Eye (tissue), 1 donor: ENCODE measurements at regions not wholly inside any gene's neighbourhood (a gene's known extent, or its start where the extent isn't known, plus 50 kb on each side); places are given as distances from the start of the nearest gene placed in this dataset.
"Not testable (repeated sequence)": the region's sequence is repeated elsewhere in the genome, so short reads cannot be mapped to it uniquely, and the experiment has no call there.

Experiments
- DNase-seq: peaks from one replicate; pipeline ENCODE4 v3.0.0-alpha.2; 2015

DNA sequence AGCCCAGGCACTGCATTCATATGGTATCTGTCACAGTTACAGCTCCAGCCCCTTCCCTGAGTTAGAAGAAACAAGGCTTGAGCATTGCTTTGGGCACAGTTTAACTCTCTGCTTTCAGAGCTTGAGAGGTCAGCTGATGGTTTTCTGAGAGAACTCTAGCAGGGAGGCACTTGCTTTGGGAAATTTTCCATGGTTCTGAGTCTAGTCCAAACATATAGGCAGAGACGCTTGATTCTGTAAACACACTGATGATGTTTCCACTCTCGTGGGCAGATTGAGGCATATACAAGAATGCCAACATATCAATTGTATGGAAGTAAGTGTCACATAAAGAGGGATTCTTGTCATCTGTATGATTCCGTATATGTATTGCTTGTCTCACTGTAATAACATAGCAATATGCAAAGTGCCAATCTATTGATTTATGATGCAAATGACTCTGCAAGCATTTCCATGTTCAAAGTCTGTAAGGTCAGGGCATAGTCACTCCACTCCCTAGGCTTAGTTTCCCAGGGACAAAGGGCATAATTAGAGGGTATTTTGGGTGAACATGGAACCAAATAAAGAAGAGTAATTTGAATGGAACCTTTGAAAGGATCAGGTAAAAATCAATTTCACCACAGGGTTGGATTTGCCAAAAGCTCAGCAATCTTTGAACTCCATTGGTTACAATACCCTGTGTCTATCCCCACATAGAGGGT lies 239.0 kb downstream of the INHBA start:
- no peak for DNase-seq

DNA sequence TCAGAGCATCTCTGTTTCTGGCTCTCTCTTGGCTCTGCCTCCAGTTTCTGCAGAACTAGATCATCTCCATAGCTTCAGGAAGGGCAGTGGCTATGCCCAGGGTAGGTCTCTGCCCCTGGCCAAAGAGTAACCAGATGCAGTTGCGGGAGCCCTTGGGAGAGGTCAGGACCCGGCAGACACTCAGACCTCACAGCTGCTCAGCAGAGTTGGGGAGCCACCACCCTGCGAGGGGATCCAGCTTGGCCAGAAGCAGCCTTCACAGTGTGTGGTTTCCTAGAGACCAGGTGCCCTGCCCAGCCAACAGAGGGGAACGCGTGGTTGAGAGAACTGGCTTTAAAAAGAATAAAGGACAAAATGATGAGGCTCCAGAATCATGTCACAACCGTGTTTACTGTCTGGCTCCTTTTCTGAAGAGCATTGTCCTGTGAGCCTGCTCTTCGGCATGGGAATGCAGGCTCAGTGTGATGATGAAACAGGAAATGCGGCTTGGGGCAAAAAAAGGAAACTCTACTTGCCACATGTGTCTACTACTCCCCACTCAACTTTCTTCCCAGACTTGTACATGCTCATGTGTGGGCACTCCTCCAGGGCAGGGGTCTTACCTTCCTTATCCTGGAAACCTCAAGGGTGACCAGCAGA lies 243.1 kb downstream of the INHBA start:
- no peak for DNase-seq

GRCh38 chr7:41459183-41459582 lies 243.7 kb downstream of the INHBA start:
- DNase-seq, result no peak

GRCh38 chr7:41457832-41458437 lies 245.0 kb downstream of the INHBA start:
- no peak for DNase-seq

- no peak for DNase-seq
Measured at GRCh38 chr7:41451826-41452225, 251.1 kb downstream of the INHBA start.

DNA sequence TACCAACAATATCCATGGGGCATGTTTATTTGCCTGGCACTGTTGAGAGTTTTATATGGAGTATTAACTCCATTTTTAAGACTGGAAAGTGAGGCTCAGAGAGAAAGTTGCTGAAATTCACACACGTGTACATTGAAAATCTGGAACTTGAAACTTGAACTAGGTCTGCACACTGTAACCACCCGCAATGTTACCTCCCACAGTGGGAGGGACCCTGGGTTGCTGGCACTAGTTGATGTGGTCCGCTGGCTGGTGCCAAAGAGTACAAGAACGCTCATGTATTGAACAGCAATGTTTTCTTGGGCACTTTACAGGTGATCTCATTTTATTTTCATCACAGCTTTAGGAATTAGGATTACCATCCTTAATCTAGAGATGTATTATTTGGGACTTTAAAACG lies 253.2 kb downstream of the INHBA start:
- no peak for DNase-seq

GRCh38 chr7:41449286-41449685 lies 253.6 kb downstream of the INHBA start:
- DNase-seq, result no peak

- no peak for DNase-seq
Measured at GRCh38 chr7:41448104-41448503, 254.8 kb downstream of the INHBA start.

DNA sequence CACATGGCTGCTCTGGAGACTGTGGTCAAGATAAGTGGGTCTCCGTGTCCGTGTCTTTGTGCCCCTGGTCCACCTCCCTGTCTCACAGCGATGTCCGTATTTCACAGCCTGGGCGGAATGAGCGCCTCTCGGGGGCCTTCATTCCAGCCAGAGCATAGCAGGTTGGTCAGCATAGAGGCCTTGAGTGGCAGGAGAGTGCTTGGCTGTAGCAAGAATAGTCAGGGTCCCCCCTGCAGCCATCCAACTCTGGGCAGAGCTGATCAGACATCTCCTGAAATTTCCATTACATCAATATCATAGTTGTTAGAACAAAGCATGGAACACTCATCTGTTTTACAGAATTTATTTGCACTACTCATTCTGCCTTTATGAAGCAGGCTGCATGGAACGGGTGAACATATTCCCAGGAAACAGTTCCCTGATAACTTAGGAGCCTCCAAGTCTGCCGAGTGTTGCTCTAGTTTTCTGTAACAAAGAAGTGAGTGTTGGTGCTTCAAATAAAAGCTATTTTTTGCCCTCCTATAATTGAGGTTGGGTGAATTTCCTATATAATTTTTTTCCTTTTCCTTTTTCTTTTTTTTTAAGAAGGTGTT lies 255.3 kb downstream of the INHBA start:
- no peak for DNase-seq

DNA sequence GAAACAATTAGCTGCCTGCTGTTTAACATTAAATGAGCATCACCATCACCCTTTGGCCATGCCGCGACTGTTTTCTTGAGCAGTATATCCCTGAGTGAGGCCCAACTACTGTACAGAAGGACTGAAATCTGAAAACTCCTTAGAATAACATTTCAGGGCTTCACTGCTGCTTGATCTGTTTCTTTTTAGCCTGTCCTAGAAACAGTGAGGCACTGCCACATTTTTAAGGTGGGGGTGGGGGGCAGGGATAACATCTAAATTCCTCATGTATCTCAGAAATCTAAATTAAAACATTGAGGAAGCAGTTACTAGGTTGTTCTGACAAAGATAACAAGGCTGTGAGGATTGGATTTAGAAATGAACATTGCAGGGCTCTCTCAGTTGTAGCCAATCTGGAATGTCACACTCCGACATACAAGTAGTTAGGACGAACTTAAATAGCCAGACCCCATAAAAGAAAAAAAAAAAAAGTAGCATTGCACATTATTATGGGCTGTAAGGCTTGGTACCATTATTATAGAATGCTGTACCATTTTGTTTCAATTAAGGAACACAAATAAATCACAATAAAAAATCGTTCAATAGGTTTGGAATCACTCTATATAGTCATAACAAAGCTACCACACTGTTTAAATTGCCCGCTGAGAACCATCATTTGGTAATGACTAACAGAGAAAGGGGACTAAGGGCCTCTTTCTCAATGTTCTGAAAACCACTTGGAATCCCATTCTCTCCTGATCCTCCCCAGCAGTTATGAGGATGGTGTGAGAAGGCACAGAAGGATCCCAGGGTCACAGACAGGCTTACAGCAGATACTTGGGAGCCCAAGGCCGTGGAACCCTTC lies 256.1 kb downstream of the INHBA start:
- DNase-seq, result peak; percentile 20

GRCh38 chr7:41445946-41446345 lies 256.9 kb downstream of the INHBA start:
- DNase-seq, result peak; percentile 30

- DNase-seq, result no peak
Measured at GRCh38 chr7:41445432-41445831, 257.5 kb downstream of the INHBA start.

DNA sequence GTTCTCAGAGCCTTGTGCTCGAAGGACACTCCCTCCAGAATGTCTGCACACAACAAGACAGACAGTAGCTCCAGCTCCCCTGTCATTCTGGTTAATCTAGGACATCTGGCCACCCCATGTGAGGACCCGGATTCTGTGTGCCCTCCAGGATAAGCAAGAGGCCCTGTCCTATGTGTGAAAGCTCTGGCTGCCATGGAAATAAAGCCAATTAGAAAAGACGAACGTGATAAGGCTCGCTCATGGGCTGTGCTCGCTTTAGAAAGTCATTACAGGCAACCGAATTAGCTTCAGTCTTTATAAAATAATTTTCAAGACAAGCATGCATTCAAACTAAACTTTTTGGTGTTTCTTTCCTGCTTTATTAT lies 263.4 kb downstream of the INHBA start:
- peak; percentile 16 for DNase-seq

DNA sequence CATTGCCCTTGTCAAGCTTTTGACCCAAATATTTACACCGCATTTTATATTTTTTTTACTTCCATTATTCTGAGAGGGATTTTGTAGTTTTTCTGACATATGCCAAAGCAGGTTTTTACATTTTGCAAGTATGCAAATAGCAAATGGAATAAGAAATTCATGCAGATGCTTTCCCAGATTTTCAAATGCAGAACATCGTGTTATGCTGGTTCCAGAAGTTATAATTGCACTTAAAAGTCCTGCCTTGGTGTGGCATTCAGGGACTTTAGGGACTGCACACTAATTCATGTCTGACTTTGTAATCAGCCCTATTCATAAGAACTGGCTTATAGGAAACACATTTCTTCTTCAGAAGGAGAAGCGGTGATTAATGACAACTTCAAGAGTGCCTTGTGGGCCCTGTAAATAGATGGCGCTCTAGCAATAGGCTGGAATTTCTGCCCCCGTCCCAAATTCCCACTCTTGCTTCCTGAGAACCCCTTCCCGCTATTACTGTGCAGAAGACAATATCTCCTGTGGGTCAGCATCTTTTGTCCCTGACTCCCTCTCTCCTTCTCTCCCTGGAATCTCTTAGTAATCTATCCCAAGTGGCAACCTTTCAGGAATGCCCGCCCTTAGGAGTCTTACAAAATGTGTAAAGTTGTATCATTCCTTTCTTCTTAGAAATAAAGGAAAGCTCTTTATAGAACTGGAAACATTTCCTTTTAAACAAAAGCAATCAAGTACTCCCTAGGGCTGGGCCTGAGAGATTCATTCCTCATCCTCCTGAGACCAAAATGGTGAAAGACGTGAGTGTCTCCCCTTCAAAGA lies 264.0 kb downstream of the INHBA start:
- DNase-seq, result no peak

GRCh38 chr7:41437257-41438196 lies 265.4 kb downstream of the INHBA start:
- DNase-seq, result no peak

- DNase-seq, result no peak
Measured at GRCh38 chr7:41436139-41436538, 266.8 kb downstream of the INHBA start.

- DNase-seq, result not testable (repeated sequence)
Measured at GRCh38 chr7:41435020-41435419, 267.9 kb downstream of the INHBA start.

DNA sequence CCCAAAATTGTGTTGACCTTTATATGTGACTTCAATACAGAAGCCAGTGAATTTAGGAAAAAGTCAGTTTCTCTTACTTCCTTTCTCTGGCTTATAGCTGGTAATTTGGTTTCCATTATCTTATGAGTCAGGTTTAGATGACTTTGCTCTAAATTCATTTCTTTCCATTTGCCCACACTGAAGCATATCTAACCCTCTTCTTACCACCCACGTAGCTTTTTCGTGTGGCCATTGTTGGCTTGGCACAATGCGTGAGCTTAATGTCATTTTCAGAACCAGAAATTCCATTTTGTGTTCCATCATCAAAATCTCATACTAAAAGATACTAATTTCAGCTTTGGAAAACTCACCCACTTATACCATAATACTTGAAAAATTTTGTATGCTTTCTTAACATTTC lies 271.2 kb downstream of the INHBA start:
- DNase-seq, result no peak

GRCh38 chr7:41428381-41428780 lies 274.5 kb downstream of the INHBA start:
- no peak for DNase-seq

DNA sequence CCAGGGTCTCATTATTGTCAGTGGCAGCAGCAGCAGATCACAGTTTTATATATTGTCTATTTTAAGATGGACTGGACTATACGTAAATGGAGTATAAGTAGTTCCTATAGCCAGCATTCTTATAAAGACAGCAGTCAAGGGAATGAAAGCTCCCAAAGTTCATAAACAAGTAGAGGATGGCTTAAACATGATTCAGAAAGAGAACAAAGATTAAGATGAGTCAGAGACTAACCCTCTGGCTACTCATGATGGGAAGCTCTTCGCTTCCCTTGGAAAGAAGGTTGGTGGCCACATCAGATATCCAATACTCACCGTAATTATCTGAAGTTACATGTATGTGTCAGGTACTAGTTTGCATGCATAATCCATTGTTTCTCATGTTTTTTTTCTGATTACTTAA lies 277.0 kb downstream of the INHBA start:
- DNase-seq, result no peak

GRCh38 chr7:41421056-41421455 lies 281.8 kb downstream of the INHBA start:
- no peak for DNase-seq
